HCT116 (cell line): ENCODE measurements at regions not wholly inside any gene's neighbourhood (a gene's known extent, or its start where the extent isn't known, plus 50 kb on each side); places are given as distances from the start of the nearest gene placed in this dataset.
A peak's percentile ranks its signal among the peaks of the same experiment; 100 is the strongest.

ENCODE experiments used
- ATAC-seq: fragments of 200-7000 bp; cut with Tn5 transposase; 2 replicates; pipeline ENCODE4 v1.9.1; 2020; ENCODE audit warnings: mild to moderate bottlenecking, moderate library complexity
- BruUV-seq: library from RNA; stranded (reverse); fragments of 400-500 nt; replicated peaks from 2 replicates; lab custom pipeline; 2021; lab: Mats Ljungman, UMichigan
- CTCF ChIA-PET: fragments of 300-600 bp; sonication (Branson Sonifier 250); formaldehyde crosslinking; loops from one replicate; lab custom pipeline; 2021; ENCODE audit warnings: antibody characterized with exemption; lab: Charles Lee
- POLR2A ChIA-PET: fragments of 300-600, 350-600 bp; sonication (Branson Sonifier 250); formaldehyde crosslinking; loops from one replicate; lab custom pipeline; 2021; ENCODE audit warnings: antibody characterized with exemption; lab: Charles Lee
- RAD21 ChIA-PET, 2 experiments: fragments of 300-600 bp; sonication (Branson Sonifier 250); formaldehyde crosslinking; loops; one replicate each; lab custom pipeline; 2023; ENCODE audit warnings: low total read pairs in 2 of 2; ENCODE audit not compliant: uncharacterized antibody in 2 of 2, unreplicated experiment in 2 of 2, low non-redundant PET in 1 of 2; lab: Charles Lee
- DNase-seq: peaks from one replicate; pipeline ENCODE4 v3.0.0-alpha.2; 2010; ENCODE audit warnings: low read depth, low spot score
- H2AFZ ChIP-seq: fragments of 200-600 bp; shearing (Covaris generic), sonication (generic); 2 replicates; pipeline ENCODE4 v1.6.1; 2017; ENCODE audit warnings: low read depth, mixed run types, mixed read lengths, antibody characterized with exemption, low read length; ENCODE audit not compliant: poor library complexity, severe bottlenecking
- H3K27ac ChIP-seq: 2 replicates; pipeline ENCODE4 v1.5.1; 2012; ENCODE audit warnings: low read depth, low read length
- H3K27me3 ChIP-seq: fragments of 200-600 bp; sonication (generic); 2 replicates; pipeline ENCODE4 v1.6.1; 2016; ENCODE audit warnings: mixed run types, low read length, mixed read lengths; ENCODE audit not compliant: insufficient read depth
- H3K36me3 ChIP-seq, 2 experiments: fragments of 200-500 bp in 1 of 2; fragments of 200-600 bp in 1 of 2; sonication (Bioruptor generic) in 1 of 2; sonication (generic) in 1 of 2; 2 replicates each; pipeline versions ENCODE4 v1.5.1 to v1.6.1; 2014 to 2016; ENCODE audit warnings: low read length in 2 of 2, inconsistent platforms in 1 of 2, mixed read lengths in 1 of 2, mixed run types in 1 of 2; ENCODE audit not compliant: insufficient read depth in 2 of 2, control insufficient read depth in 1 of 2
- H3K4me1 ChIP-seq, 2 experiments: fragments of 200-600 bp in 1 of 2; sonication (generic) in 1 of 2; 2 replicates each; pipeline versions ENCODE4 v1.5.1 to v1.6.1; 2012 to 2017; ENCODE audit warnings: low read length in 2 of 2, inconsistent platforms in 1 of 2, mild to moderate bottlenecking in 1 of 2, mixed read lengths in 1 of 2, mixed run types in 1 of 2, moderate library complexity in 1 of 2; ENCODE audit not compliant: insufficient read depth in 2 of 2, control insufficient read depth in 1 of 2
- H3K4me2 ChIP-seq: fragments of 200-600 bp; sonication (generic); 2 replicates; pipeline ENCODE4 v1.6.1; 2017; ENCODE audit warnings: mixed run types, low read length, mixed read lengths
- H3K4me3 ChIP-seq, 2 experiments: fragments of 200-600 bp in 1 of 2; sonication (generic) in 1 of 2; replicated peaks in 1 of 2; 2 replicates each; pipeline ENCODE4 v1.5.1; 2011 to 2016; ENCODE audit warnings: low read length in 2 of 2, control low read depth in 1 of 2, low read depth in 1 of 2, mild to moderate bottlenecking in 1 of 2, mixed read lengths in 1 of 2, mixed run types in 1 of 2
- H3K79me2 ChIP-seq: fragments of 200-600 bp; sonication (generic); 2 replicates; pipeline ENCODE4 v1.6.1; 2017; ENCODE audit warnings: mild to moderate bottlenecking, mixed run types, low read length, moderate library complexity, mixed read lengths; ENCODE audit not compliant: insufficient read depth
- H3K9ac ChIP-seq: fragments of 200-600 bp; sonication (generic); 2 replicates; pipeline ENCODE4 v1.6.1; 2016; ENCODE audit warnings: low read length, mixed read lengths
- H3K9me2 ChIP-seq: fragments of 200-600 bp; sonication (generic), shearing (Covaris generic); 2 replicates; pipeline ENCODE4 v1.6.1; 2017; ENCODE audit warnings: mixed run types, mild to moderate bottlenecking, moderate library complexity; ENCODE audit not compliant: insufficient read depth
- H3K9me3 ChIP-seq, 2 experiments: fragments of 200-500 bp in 1 of 2; fragments of 200-600 bp in 1 of 2; sonication (Bioruptor generic) in 1 of 2; sonication (generic) in 1 of 2; 2 replicates each; pipeline ENCODE4 v1.6.1; 2014 to 2017; ENCODE audit warnings: low read length in 2 of 2, mixed read lengths in 2 of 2, inconsistent platforms in 1 of 2, low read depth in 1 of 2, mild to moderate bottlenecking in 1 of 2, mixed run types in 1 of 2, moderate library complexity in 1 of 2; ENCODE audit not compliant: control insufficient read depth in 1 of 2, insufficient read depth in 1 of 2
- H4K20me1 ChIP-seq: fragments of 200-600 bp; sonication (generic), shearing (Covaris generic); 2 replicates; pipeline ENCODE4 v1.6.1; 2017; ENCODE audit warnings: mixed run types, mild to moderate bottlenecking, moderate library complexity; ENCODE audit not compliant: insufficient read depth
- CBX3 ChIP-seq: IDR thresholded peaks from 2 replicates; pipeline ENCODE4 v1.6.1; 2012; ENCODE audit warnings: low read depth
- CEBPB ChIP-seq: IDR thresholded peaks from 2 replicates; pipeline ENCODE4 v1.6.1; 2012; ENCODE audit warnings: low read depth
- EGR1 ChIP-seq: IDR thresholded peaks from 2 replicates; pipeline ENCODE4 v1.6.1; 2012; ENCODE audit warnings: low read depth
- EZH2 ChIP-seq: fragments of 200-600 bp; sonication (generic); IDR thresholded peaks from 2 replicates; pipeline ENCODE4 v1.6.1; 2017; ENCODE audit warnings: antibody characterized with exemption, mixed run types
- JUND ChIP-seq: IDR thresholded peaks from 2 replicates; pipeline ENCODE4 v1.6.1; 2012
- POLR2A ChIP-seq: IDR thresholded peaks from 2 replicates; pipeline ENCODE4 v1.7.0; 2011; ENCODE audit warnings: borderline replicate concordance; ENCODE audit not compliant: insufficient read depth, insufficient read length; ENCODE audit errors: extremely low read depth
- POLR2AphosphoS5 ChIP-seq: IDR thresholded peaks from 2 replicates; pipeline ENCODE4 v1.6.1; 2011; ENCODE audit warnings: mild to moderate bottlenecking, low read depth, low read length, moderate library complexity
- SIN3A ChIP-seq: IDR thresholded peaks from 2 replicates; pipeline ENCODE4 v1.6.1; 2012; ENCODE audit warnings: low read depth
- SP1 ChIP-seq: IDR thresholded peaks from 2 replicates; pipeline ENCODE4 v1.6.1; 2012; ENCODE audit warnings: low read depth
- YY1 ChIP-seq: IDR thresholded peaks from 2 replicates; pipeline ENCODE4 v1.6.1; 2011; ENCODE audit warnings: low read length, low read depth, moderate library complexity, mild to moderate bottlenecking; ENCODE audit not compliant: insufficient replicate concordance; ENCODE audit errors: extremely low read depth
- ZBTB33 ChIP-seq: IDR thresholded peaks from 2 replicates; pipeline ENCODE4 v1.6.1; 2011; ENCODE audit warnings: mild to moderate bottlenecking, low read length, moderate library complexity; ENCODE audit not compliant: insufficient replicate concordance; ENCODE audit errors: extremely low read depth
- intact Hi-C: fragments of 100-400 bp; cut with micrococcal nuclease; formaldehyde crosslinking; loops from 2 replicates; pipeline ENCODE4 v1.10.0; 2022
- TF ChIP-seq, protein P1 (sequence below): IDR thresholded peaks from 2 replicates; pipeline ENCODE4 v1.6.1; 2012

DNA sequence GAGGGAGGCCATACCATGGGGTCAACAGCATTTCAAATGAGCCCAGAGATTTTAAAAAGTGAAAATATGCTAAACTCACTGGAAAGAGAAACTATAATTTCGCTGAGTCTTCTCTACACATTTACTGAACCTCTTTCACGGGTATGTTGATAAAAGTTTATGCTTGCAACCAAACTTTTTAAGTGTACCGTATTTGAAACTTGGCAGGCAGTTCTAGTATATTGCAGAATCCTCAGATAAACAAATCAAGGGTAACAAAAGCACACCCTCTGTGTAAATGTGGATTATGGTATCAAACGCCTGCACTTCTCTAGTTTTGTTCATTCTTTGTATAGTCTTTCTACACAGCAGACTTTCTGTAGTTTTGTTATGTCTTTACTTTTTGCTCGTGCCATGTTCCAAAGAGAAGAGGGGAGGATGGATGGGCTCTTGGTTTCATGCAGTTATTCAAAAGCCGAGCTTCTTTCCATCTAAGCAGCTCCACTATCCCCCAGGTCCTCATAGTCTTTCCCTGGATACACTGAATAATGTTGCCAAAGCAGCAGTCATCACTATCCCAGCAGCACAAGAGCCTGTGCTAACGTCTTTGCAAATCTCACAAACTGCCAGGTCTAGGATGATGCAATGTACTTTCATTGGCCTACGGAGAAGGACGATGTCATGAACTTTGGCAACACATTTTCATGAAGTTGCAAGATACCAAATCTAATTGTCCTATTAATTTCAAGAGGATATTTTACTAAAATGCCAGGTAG lies 131.2 kb downstream of the MPP7 start:
- no peaks in the 10 kb centered on the region for H4K20me1 ChIP-seq
- H3K4me3 ChIP-seq = no peak overlapping the region
- intact Hi-C loops = loop anchor here (10.0 kb wide), 2 partner anchors 117 to 277 kb away; no protein-coding TSS in a partner anchor
- DNase-seq (no peak), ATAC-seq (no peak)
- TSS peak; percentile 79 for BruUV-seq
- H3K9ac ChIP-seq = no peak overlapping the region
- no peaks in the 10 kb centered on the region for H3K27me3 ChIP-seq
- no peaks in the 10 kb centered on the region for H3K9me3 ChIP-seq
- TF ChIP-seq POLR2AphosphoS5 (peak; percentile 36; the same call in 1 of the 2 replicates), POLR2A (no peak), SP1 (peak; percentile 47), CEBPB (peak; percentile 78), CBX3 (no peak), SIN3A (no peak), YY1 (no peak)
- TF ChIP-seq, protein P1, sequence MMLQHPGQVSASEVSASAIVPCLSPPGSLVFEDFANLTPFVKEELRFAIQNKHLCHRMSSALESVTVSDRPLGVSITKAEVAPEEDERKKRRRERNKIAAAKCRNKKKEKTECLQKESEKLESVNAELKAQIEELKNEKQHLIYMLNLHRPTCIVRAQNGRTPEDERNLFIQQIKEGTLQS = peak; percentile 71; the same call in 1 of the 2 replicates
- H3K27ac ChIP-seq = peak overlapping the region; percentile 58
- H3K79me2 ChIP-seq = peaks cover 21% of the 10 kb centered on the region; the same call in 1 of the 2 replicates
- no peak overlapping the region for H2AFZ ChIP-seq
- RAD21 ChIA-PET = interaction anchor here in 1 of 2 experiments (0.6 kb wide), 1 partner anchor 447 kb away, joined by 3 read pairs; no protein-coding TSS in a partner anchor
- H3K4me2 ChIP-seq = no peak overlapping the region
- CTCF ChIA-PET = no interaction called here
- H3K9me2 ChIP-seq = no peaks in the 10 kb centered on the region
- H3K36me3 ChIP-seq = no peaks in the 10 kb centered on the region
- POLR2A ChIA-PET = interaction anchor here (1.0 kb wide), 1 partner anchor 32 kb away, joined by 3 read pairs; no protein-coding TSS in a partner anchor
- H3K4me1 ChIP-seq = peaks cover 39 to 57% of the 10 kb centered on the region in 2 experiments

DNA sequence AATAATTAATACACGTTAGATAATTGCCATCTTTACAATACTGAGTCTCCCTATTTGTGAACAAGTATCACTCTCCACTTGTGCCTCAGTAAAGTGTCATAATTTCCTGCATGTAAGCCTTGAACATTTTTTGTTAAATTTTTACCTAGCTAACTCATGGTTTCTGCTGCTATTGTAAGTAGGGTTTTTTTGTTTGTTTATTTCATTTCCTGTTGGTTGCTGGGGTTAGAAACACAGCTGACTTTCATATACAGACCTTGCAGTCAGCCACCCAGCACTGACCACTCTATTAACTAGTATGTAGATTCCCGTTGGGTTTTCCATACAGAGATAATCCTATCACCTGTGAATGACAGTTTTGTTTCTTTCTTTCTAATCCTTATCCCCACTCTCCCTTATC lies 133.3 kb downstream of the MPP7 start:
- CTCF ChIA-PET = no interaction called here

More for the DNA sequence above, 133.3 kb downstream of the MPP7 start:
- peaks cover 18% of the 10 kb centered on the region; the same call in 1 of the 2 replicates for H3K79me2 ChIP-seq
- H3K27me3 ChIP-seq = no peaks in the 10 kb centered on the region
- intact Hi-C loops = no loop called here
- ChIA-PET RAD21 (no interaction called here), POLR2A (interaction anchor here (1.1 kb wide), 1 partner anchor 58 kb away, joined by 3 read pairs; no protein-coding TSS in a partner anchor)
- H3K9me3 ChIP-seq = no peaks in the 10 kb centered on the region
- no peaks in the 10 kb centered on the region for H3K9me2 ChIP-seq
- ATAC-seq = no peak
- H3K27ac ChIP-seq = peak overlapping the region; percentile 11; the same call in 1 of the 2 replicates
- no peaks in the 10 kb centered on the region for H3K36me3 ChIP-seq
- H4K20me1 ChIP-seq = no peaks in the 10 kb centered on the region
- no TSS peak for BruUV-seq
- H3K4me2 ChIP-seq = no peak overlapping the region
- no peak overlapping the region for H3K4me3 ChIP-seq
- H2AFZ ChIP-seq = no peak overlapping the region
- no peak overlapping the region for H3K9ac ChIP-seq
- TF ChIP-seq SIN3A = no peak
- no peak for TF ChIP-seq JUND
- TF ChIP-seq ZBTB33 = no peak
- no peak for TF ChIP-seq EZH2
- TF ChIP-seq POLR2AphosphoS5 = no peak
- no peak for TF ChIP-seq EGR1
- H3K4me1 ChIP-seq = peaks cover 24 to 40% of the 10 kb centered on the region in 2 experiments
- DNase-seq = no peak
